HFFc6 (cell line): ENCODE measurements at regions not wholly inside any gene's neighbourhood (a gene's known extent, or its start where the extent isn't known, plus 50 kb on each side); places are given as distances from the start of the nearest gene placed in this dataset.
"Not testable (repeated sequence)": the region's sequence is repeated elsewhere in the genome, so short reads cannot be mapped to it uniquely, and the experiment has no call there.

Experiments
- DNase-seq: peaks from one replicate; pipeline ENCODE4 v3.0.0-alpha.2; 2018
- H3K27ac Mint-ChIP-seq: 2 replicates; pipeline ENCODE4 v1.8.0; 2020; ENCODE audit warnings: mild to moderate bottlenecking, mixed read lengths
- H3K27me3 Mint-ChIP-seq: 2 replicates; pipeline ENCODE4 v1.8.0; 2021; ENCODE audit warnings: mild to moderate bottlenecking, moderate library complexity, mixed read lengths; ENCODE audit not compliant: insufficient read depth
- H3K36me3 Mint-ChIP-seq: 2 replicates; pipeline ENCODE4 v1.8.0; 2021; ENCODE audit warnings: low read depth, mixed read lengths
- H3K4me1 Mint-ChIP-seq: 2 replicates; pipeline ENCODE4 v1.8.0; 2020; ENCODE audit warnings: low read depth, mixed read lengths
- H3K4me3 Mint-ChIP-seq: 2 replicates; pipeline ENCODE4 v1.8.0; 2020; ENCODE audit warnings: mild to moderate bottlenecking, moderate library complexity, mixed read lengths
- H3K9me3 Mint-ChIP-seq: 2 replicates; pipeline ENCODE4 v1.8.0; 2020; ENCODE audit warnings: mild to moderate bottlenecking, mixed read lengths
- TF ChIP-seq, protein P1 (sequence below): fragments of 200-600 bp; sonication (generic); IDR thresholded peaks from 2 replicates; pipeline ENCODE4 v1.5.0; 2021; ENCODE audit warnings: antibody characterized with exemption, mild to moderate bottlenecking

DNA sequence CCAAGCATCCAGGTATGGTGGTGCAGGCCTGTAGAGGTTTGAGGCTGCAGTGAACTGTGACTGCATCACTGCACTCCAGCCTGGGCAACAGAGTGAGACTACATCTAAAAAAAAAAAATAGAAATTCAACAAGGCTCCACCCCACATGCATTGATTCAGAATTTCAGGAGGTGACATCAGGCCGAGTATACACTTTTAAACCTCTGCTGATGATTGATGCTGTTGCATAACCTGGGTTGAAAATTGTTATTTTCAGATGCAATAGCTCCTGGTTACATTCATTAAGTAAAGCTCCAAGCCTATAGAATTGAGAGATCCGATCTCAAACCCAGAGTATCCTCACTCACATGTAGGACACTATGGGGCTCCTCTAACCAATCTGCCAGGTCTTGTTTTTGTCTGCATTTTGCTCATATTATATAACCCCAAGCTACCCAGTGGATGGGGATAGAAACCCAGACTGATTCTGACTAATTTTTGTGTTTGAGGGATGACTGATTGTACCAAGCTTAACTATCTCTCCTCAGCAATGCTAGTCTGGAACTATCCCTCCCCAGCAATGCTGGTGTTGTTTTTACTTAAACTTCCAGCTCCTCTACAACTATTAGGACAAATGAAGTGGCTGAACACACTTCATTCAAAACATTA is 123.5 kb upstream of the PREP start:
- no peaks in the 10 kb centered on the region for H3K27me3 Mint-ChIP-seq
- peaks cover 10% of the 10 kb centered on the region for H3K4me1 Mint-ChIP-seq
- H3K4me3 Mint-ChIP-seq, result no peak overlapping the region
- no peak overlapping the region for H3K27ac Mint-ChIP-seq
- H3K9me3 Mint-ChIP-seq, result no peaks in the 10 kb centered on the region
- H3K36me3 Mint-ChIP-seq, result no peaks in the 10 kb centered on the region
- no peak for DNase-seq
- TF ChIP-seq, protein P1, sequence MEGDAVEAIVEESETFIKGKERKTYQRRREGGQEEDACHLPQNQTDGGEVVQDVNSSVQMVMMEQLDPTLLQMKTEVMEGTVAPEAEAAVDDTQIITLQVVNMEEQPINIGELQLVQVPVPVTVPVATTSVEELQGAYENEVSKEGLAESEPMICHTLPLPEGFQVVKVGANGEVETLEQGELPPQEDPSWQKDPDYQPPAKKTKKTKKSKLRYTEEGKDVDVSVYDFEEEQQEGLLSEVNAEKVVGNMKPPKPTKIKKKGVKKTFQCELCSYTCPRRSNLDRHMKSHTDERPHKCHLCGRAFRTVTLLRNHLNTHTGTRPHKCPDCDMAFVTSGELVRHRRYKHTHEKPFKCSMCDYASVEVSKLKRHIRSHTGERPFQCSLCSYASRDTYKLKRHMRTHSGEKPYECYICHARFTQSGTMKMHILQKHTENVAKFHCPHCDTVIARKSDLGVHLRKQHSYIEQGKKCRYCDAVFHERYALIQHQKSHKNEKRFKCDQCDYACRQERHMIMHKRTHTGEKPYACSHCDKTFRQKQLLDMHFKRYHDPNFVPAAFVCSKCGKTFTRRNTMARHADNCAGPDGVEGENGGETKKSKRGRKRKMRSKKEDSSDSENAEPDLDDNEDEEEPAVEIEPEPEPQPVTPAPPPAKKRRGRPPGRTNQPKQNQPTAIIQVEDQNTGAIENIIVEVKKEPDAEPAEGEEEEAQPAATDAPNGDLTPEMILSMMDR, result no peak

DNA sequence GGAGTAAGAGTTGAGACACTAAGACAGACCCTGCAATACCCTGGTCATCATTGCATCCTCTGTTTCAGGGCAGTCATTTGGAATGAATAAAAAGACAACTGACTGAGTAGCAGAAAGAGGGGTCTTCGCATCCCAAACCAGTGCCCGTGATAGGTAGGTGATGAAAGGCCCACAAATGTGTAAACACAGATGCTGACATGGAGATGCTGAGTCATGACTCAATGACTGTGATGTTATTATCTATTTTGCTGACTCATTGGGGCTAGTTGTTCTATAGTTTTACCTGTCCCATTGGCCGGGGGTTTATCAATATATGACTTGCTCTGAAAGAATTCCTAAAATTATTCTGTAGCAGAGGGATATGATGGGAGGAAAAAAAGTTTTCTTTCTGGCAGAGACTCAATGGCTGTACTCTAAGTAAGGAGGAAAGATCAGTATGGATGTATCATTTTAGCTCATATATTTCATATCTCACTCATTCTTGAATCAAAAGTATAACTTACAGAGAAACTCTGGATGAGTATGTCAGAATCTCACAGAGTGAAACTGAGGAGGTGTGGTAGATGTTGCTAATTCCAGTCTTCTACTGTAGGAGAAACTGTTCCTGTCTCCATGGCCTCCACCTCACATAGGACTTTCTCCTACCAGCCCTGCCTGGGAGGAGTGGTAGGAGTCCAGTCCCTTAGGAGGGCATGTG is 119.9 kb upstream of the PREP start:
- Mint-ChIP-seq H3K4me1 (peaks cover 10% of the 10 kb centered on the region), H3K36me3 (no peaks in the 10 kb centered on the region), H3K27me3 (no peaks in the 10 kb centered on the region), H3K9me3 (no peaks in the 10 kb centered on the region), H3K4me3 (no peak overlapping the region), H3K27ac (peak overlapping the region; percentile 51)
- TF ChIP-seq, protein P1, result no peak
- DNase-seq, result peak; percentile 15

DNA sequence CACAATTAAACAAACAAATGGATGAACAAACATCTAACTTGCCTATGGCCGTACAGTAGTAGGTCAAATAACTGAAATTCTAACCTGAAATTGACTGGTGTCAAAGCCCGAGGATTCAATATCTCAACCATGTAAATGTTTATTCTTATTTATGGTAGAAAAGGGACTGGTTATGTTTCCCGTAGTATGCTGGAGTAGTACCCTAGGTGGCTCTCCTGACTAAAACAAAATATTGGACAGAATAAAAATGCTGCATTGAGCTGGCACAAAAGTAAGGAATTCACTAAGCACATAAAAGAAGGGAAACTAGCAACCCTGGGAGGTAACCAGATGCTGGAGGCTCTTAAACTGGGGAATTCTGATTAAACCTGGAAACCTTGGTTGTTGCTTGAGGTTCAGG is 117.1 kb upstream of the PREP start:
- Mint-ChIP-seq H3K36me3 (no peaks in the 10 kb centered on the region), H3K4me3 (no peak overlapping the region), H3K4me1 (peaks cover 10% of the 10 kb centered on the region), H3K27me3 (no peaks in the 10 kb centered on the region), H3K27ac (no peak overlapping the region), H3K9me3 (no peaks in the 10 kb centered on the region)
- DNase-seq, result peak; percentile 9
- TF ChIP-seq, protein P1, result no peak

DNA sequence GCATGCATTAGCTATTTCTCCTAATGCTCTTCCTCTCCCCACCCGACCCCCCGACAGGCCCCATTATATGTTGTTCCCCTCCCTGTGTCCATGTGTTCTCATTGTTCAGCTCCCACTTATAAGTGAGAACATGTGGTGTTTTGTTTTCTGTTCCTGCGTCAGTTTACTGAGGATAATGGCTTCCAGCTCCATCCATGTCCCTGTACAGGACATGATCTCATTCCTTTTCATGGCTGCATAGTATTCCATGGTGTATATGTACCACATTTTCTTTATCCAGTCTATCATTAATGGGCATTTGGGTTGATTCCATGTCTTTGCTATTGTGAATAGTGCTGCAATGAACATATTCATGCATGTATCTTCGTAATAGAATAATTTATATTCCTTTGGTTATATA is 116.1 kb upstream of the PREP start:
- not testable (repeated sequence) for H3K4me3 Mint-ChIP-seq, H3K36me3 Mint-ChIP-seq, DNase-seq, H3K27me3 Mint-ChIP-seq, H3K9me3 Mint-ChIP-seq, H3K4me1 Mint-ChIP-seq, H3K27ac Mint-ChIP-seq

DNA sequence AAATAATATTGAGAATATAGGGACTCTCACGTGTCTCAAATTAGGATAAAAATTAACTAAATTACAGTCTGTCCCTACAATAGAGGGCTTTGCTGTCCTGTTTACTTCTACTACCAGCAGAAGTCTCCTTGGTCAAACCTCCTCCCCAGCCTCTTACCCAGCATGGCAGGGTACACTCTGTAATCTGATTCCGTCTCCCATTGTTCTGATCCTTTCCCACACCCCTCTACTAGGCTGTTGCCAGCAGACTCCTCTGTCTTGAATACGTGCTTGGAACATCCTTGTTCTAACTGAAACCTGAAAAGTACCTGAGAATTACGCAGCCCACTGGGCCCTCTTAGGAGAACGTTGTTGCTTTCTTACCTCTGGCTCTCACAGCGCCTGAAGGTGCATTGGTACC is 112.2 kb upstream of the PREP start:
- Mint-ChIP-seq H3K4me3 (no peak overlapping the region), H3K4me1 (peaks cover 2% of the 10 kb centered on the region; the same call in 1 of the 2 replicates)

DNA sequence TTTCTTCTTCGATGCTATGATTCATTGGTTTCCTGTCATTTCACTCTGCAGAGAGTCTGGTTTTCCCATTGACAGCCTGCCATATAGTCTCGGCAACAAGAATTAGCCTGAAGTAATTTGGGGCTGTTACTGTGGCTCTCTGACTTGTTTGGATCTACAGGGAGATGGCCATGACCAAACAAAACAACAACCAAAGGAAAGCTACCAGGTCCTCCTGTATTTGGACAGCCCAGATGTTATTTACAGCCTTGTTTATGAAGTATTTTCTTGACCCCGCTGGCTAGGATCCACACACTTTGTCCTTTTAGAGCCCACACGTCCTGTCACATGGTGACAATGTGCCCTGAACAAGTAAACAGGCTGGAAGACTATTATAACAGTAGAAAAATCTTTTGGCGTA is 111.4 kb upstream of the PREP start:
- no peak for DNase-seq
- Mint-ChIP-seq H3K36me3 (no peaks in the 10 kb centered on the region), H3K9me3 (no peaks in the 10 kb centered on the region), H3K27ac (no peak overlapping the region), H3K27me3 (no peaks in the 10 kb centered on the region), H3K4me1 (peaks cover 8% of the 10 kb centered on the region; the same call in 1 of the 2 replicates), H3K4me3 (no peak overlapping the region)
- TF ChIP-seq, protein P1, result no peak

More for the DNA sequence above, 112.2 kb upstream of the PREP start:
- TF ChIP-seq, protein P1, result no peak
- Mint-ChIP-seq H3K27ac (no peak overlapping the region), H3K27me3 (no peaks in the 10 kb centered on the region), H3K9me3 (no peaks in the 10 kb centered on the region), H3K36me3 (no peaks in the 10 kb centered on the region)
- DNase-seq, result no peak
